ENCODE measurements at regions not wholly inside any gene's neighbourhood (a gene's known extent, or its start where the extent isn't known, plus 50 kb on each side); places are given as distances from the start of the nearest gene placed in this dataset.

DNA sequence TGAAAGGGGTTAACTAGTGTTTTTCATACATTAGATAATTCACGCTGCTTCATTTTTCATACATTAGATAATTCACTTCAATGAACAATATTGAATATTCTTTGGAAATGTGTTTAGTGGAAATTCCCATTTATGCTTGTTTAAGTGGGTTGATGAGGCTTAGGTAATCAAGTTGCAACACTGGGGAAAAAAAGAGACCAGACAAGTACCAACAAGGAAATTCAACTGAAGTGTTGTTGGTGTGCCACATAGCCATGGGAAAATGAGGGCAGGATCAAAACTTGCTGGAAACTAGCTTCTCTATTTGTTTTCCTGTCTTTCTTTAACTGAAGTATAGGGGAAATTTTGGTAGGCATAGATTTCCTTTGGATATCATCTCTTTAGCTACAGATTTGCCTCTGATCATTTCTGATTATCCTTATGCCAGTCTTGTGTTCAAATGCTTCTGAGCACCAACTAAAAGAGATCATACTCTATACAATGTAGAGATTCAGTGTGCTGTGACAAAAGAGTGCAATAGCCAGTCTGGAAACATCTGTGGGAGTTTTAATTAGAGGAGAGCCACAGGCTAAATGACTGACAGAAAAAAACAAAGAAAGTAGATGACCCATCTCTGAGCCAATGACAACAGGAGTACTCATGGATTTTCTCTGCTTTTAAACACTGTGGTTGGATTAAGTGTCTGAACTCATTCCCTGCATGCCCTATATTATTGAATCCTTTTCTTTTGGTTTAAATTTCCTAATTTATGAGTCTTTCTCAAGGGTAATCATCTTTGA is 67.6 kb upstream of the CTSC start:
- no peak for DNase-seq (ENCODE audit: low spot score)

- DNase-seq (ENCODE audit: low spot score): no peak
These were observed 66.9 kb upstream of the CTSC start for GRCh38 chr11:88404391-88404790.

GRCh38 chr11:88402784-88403183 is 65.2 kb upstream of the CTSC start:
- no peak for DNase-seq (ENCODE audit: low spot score)

GRCh38 chr11:88402192-88402715 is 64.7 kb upstream of the CTSC start:
- DNase-seq (ENCODE audit: low spot score): no peak

DNA sequence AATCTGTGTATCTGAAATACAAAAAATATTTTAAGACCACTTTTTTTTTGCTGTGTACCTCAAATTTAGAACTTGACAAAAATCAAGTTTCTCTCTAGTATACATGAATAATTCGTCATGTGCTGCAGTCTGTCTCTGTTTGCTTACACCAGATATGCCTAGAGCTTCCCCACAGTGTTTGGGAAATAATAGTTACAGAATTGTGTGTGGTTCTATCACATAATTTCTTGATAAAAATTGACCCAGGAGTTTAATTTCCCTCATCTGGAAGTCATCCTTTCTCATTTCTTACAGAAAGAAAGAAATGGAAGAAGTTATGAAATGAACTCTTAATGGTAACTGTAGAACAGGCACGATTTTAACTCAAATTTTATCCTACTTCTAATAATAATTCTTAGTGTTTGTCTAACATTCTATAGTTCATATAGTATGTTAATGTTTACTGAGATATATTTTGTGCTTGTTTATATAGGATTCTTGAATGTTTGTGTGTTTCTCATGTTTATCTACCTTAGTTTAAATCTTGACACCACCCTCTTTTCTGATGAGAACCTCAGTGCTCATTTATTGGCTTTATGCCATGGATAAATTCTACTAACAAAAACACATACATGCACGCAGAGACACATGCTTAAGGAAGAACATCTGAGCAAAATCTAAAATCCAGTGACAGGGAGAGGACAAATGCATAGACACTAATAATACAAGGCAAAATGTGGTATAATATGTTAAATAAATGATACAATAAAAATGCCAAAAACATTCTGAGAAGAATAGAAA is 61.4 kb upstream of the CTSC start:
- no peak for DNase-seq (ENCODE audit: low spot score)

GRCh38 chr11:88398372-88398771 is 60.8 kb upstream of the CTSC start:
- no peak for DNase-seq (ENCODE audit: low spot score)

DNA sequence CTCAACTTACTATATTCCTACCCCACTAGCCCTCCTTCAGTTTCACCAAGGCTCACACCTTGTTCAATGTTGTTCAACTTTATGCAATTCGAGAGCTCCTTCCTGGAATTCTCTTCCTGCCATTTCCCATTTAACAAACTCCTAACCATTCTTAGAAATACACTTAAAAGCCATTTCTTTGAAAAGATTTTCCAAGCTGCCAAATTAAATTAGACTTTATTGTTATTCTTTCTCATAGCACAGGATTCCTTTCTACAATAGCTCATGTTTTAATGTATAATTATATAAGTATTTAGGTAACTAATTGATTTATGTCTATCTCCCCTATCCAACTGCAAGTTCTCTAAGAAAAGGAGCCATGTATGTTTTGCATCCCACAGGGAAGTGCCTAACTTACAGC is 52.7 kb upstream of the CTSC start:
- DNase-seq (ENCODE audit: low spot score): no peak

DNA sequence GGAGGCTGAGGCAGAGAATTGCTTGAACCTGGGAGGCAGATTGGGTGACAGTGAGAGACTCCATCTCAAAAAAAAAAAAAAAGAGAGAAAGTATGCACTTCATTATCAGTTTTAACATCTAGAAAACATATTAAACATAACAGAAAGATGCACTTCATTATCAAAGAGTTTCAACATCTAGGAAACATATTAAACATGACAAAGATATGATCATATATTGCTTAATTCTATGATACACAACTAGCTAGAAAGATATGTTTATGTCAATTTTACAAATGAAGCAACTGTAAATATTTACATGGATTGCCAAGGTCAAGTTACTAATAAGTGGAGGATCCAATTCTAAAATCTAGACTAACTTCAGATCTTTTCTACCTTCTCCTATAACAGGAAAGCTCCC is 50.4 kb upstream of the CTSC start:
- DNase-seq (ENCODE audit: low spot score): no peak

Data from iPS-NIHi11 (cell line).